Astrocyte of the spinal cord (primary cell): ENCODE measurements at regions not wholly inside any gene's neighbourhood (a gene's known extent, or its start where the extent isn't known, plus 50 kb on each side); places are given as distances from the start of the nearest gene placed in this dataset.

Experiments
- DNase-seq: peaks from one replicate; pipeline ENCODE4 v3.0.0; 2011; ENCODE audit warnings: low read depth, low spot score
- H3K4me3 ChIP-seq: 2 replicates; pipeline ENCODE4 v1.5.1; 2011; ENCODE audit warnings: low read depth, mild to moderate bottlenecking, low read length, moderate library complexity
- CTCF ChIP-seq: IDR thresholded peaks from 2 replicates; pipeline ENCODE4 v1.5.1; 2012; ENCODE audit warnings: low read depth, mild to moderate bottlenecking, low read length, inconsistent platforms
- in situ Hi-C: cut with HindIII; loops from 2 replicates; pipeline ENCODE4 v1.10.0; 2017; ENCODE audit warnings: low sequenced_read_pairs

DNA sequence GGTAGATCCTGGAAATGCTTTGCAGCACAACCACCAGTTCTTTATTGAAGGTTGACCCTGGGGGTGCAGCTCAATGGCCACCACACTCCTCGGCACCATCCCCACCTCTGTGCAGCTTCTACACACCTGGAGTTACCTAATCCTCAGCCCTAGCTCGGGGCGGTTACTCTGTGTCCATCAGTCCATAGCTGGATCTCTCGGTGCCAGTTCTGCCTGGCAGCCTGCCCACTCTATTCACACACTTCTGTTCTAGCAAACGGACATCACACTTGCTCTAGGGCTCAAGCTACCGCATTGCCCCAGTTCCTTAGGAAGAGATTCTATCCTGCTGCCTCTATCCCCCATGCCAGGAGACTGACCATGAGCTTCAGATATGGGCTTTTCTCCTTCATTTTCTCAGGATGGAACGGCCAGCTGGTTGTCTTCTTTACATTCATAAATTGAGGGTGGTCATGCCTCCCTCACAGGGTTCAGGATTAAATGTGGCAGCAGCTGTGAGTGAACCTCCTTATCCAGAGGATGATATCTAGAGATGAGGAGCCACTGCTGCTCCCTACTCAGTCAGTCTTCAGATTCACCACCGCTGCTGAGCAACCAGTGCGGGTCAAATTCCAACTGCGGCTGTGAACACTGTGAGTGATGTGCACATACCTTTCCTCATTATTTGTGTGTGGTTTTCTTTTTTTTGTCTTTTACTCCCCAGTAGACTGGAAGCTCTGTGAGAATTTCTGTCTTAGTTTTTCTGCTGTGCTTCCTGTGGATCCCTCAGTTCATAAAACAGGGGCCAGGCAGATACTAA lies 66.9 kb upstream of the TRIB2 start:
- in situ Hi-C loops = no loop called here
- no peak for TF ChIP-seq CTCF
- DNase-seq = no peak
- H3K4me3 ChIP-seq = no peak overlapping the region

DNA sequence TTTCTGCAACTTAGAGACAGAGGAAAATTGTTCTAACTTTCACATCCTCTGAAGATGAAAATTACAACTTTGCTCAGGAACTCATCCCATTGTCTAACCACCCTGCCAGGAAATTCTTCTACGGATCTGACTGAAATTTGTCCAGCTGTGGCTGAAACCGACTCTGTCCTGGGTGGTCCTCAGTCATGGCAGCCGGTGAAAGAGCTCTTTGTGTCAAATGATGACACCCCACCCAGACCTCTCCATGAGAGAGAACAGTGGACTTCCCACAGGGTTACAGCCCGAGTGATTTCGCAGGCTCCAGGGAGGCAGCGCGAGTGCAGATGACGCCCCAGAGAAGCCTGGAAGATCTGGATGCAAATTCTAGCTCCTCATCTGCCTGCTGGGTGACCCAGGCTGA lies 65.1 kb upstream of the TRIB2 start:
- in situ Hi-C loops = no loop called here
- no peak for TF ChIP-seq CTCF
- DNase-seq = no peak
- H3K4me3 ChIP-seq = no peak overlapping the region

GRCh38 chr2:12652723-12653122 lies 64.0 kb upstream of the TRIB2 start:
- no peak overlapping the region for H3K4me3 ChIP-seq
- no peak for DNase-seq
- no peak for TF ChIP-seq CTCF
- in situ Hi-C loops = no loop called here

DNA sequence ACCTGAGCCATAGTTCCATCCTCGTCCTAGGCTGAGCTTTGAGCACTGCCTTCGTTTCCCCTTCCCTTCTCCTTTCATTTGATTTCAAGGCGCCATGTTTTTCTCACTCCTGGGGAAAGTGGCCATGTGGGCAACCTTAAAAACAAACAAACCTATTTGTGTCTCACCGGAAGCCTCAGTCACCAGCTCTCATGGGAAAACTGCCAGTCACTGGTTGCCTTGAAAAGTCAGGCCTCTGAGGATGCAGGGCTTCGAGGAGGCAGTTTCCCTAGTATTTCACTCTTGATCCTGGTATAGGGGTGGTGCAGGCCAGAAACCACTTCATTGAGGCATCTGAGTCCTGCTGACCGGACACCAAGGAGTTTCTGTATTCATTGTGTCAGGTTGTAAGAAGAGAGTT lies 59.2 kb upstream of the TRIB2 start:
- no peak for TF ChIP-seq CTCF
- in situ Hi-C loops = no loop called here
- no peak for DNase-seq
- H3K4me3 ChIP-seq = no peak overlapping the region

GRCh38 chr2:12658310-12658945 lies 58.3 kb upstream of the TRIB2 start:
- DNase-seq = no peak
- H3K4me3 ChIP-seq = no peak overlapping the region
- in situ Hi-C loops = no loop called here
- no peak for TF ChIP-seq CTCF

DNA sequence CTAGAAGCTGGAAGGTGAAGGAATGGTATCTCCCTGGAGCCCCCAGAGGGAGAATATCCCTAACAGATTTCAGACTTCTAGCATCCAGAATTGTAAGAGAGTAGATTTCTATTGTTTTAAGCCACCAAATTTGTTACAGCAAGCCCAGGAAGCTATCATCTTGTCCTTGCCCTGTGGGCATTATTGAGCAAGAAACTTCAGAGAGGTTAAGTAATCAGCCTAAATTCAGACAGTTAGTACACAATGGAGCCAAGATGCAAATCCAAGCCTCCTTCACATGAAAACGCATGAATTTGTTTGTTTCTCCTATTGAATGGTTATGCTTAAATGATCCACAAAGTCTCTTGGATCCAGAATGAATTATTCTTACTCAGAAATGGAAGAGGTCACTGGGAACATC lies 55.2 kb upstream of the TRIB2 start:
- no peak overlapping the region for H3K4me3 ChIP-seq
- TF ChIP-seq CTCF = no peak
- in situ Hi-C loops = no loop called here
- DNase-seq = no peak
